G401 (cell line): ENCODE measurements at regions not wholly inside any gene's neighbourhood (a gene's known extent, or its start where the extent isn't known, plus 50 kb on each side); places are given as distances from the start of the nearest gene placed in this dataset.

ENCODE experiments used
- DNase-seq: peaks from one replicate; pipeline ENCODE4 v3.0.0-alpha.2; 2015; ENCODE audit warnings: low spot score
- in situ Hi-C: cut with HindIII; loops from 2 replicates; pipeline ENCODE4 v1.10.0; 2016; ENCODE audit warnings: low sequenced_read_pairs, mixed read lengths

GRCh38 chr11:79959318-79959717, 518.5 kb upstream of the TENM4 start:
- in situ Hi-C loops, result no loop called here
- DNase-seq, result no peak

- in situ Hi-C loops, result no loop called here
- DNase-seq, result no peak
Measured at GRCh38 chr11:79957702-79958101, 516.9 kb upstream of the TENM4 start.

DNA sequence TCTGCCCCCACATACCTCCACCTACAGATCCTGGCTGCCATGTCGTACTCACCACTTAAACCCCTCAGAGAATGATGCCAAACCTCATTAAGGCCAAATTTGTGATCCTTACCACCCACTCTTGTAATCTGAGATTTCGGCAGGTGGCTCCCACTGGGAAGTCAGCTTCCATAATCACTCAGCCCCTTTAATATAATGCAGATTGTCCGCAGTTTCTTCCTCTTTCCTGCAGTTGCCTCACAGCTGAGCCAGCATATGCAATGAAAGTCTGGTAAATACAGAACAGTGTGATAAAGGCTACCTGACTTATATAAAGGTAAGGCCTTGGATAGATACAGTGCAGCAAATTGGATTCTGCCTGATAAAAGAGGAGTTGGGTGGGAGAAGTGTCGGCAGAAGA, 515.2 kb upstream of the TENM4 start:
- no peak for DNase-seq
- in situ Hi-C loops, result no loop called here

DNA sequence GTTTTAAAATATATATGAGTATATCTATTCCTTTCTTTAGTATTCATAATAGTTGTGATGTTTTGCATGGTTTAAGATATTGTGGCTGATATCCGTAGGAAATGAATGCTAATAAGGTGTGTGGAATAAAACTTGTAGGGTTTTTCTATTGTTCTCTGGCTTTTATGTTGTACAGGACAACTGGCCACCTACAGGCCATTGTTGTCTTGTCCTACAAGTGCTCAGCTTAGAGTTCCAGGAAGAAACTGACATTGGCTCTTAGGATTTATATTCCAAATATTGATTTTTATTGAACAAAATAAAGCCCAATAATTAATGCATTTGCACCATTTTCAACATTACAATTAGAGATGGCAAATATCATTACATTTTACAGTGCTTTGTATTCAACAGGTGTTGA, 512.8 kb upstream of the TENM4 start:
- DNase-seq, result no peak
- in situ Hi-C loops, result no loop called here

GRCh38 chr11:79950741-79951140, 509.9 kb upstream of the TENM4 start:
- no peak for DNase-seq
- in situ Hi-C loops, result no loop called here

GRCh38 chr11:79950172-79950571, 509.3 kb upstream of the TENM4 start:
- in situ Hi-C loops, result no loop called here

DNA sequence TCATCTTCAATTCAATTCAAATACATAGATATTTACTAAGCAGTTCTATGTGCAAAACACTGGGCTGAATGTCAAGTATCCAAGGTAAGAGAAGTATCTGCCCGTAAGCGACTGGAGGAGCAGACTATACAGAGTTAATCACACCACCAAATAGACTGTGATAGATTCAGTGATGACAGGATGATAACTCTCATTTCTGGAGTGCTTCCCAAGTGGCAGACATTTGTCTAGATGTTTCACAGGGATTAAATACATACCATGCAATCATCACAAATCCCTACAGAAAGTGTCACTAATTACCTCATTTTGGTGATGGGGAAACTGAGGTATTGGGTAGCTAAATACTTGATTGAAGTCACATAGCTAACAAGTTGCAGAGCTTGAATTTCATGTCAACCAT, 508.7 kb upstream of the TENM4 start:
- in situ Hi-C loops, result no loop called here

More at GRCh38 chr11:79950172-79950571, 509.3 kb upstream of the TENM4 start:
- DNase-seq, result no peak

DNA sequence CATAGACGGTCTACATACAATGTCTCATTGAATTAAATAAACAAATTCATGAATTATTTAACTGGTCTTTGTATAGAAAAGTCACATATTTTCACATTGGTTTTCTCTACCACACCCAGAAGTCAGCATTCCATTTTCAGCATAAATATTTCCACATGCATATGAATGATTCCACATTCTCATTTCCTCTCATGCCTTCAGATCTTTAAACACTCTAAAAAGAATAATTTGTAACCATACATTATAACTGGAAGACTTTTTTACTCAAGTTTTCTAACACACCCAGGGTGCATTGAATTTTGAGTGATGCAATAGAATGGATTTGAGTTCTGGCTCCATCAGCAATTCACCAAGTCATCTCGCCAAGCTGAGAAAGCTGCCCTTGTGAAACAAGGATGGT, 501.8 kb upstream of the TENM4 start:
- in situ Hi-C loops, result no loop called here
- no peak for DNase-seq

More for the DNA sequence above, 508.7 kb upstream of the TENM4 start:
- no peak for DNase-seq

GRCh38 chr11:79942090-79942489, 501.3 kb upstream of the TENM4 start:
- DNase-seq, result no peak
- in situ Hi-C loops, result no loop called here

- in situ Hi-C loops, result no loop called here
- no peak for DNase-seq
Measured at GRCh38 chr11:79940974-79941735, 500.3 kb upstream of the TENM4 start.

GRCh38 chr11:79940165-79940564, 499.3 kb upstream of the TENM4 start:
- no peak for DNase-seq
- in situ Hi-C loops, result no loop called here

DNA sequence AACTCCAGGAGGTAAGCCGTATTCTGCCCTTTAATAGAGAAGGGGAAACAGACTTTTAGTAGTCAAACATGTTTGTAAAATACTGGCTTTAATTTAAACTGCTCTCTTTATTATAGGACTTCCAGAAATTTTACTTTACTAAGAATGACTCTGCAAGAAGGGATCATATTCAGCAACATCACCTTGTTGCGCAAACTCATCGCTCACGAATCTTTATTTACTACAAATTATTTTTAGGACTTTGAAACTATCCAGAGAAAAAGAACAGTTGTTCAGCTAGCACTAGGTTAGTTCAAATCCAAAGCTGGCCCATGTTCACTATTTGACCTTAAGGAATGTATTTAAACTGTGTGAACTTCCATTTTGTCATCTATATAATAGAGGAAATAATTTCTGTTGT, 498.3 kb upstream of the TENM4 start:
- in situ Hi-C loops, result no loop called here
- DNase-seq, result no peak

GRCh38 chr11:79937676-79938334, 497.0 kb upstream of the TENM4 start:
- in situ Hi-C loops, result no loop called here
- DNase-seq, result no peak

GRCh38 chr11:79932612-79933011, 491.8 kb upstream of the TENM4 start:
- in situ Hi-C loops, result no loop called here
- no peak for DNase-seq

GRCh38 chr11:79931692-79932091, 490.9 kb upstream of the TENM4 start:
- DNase-seq, result no peak
- in situ Hi-C loops, result no loop called here

DNA sequence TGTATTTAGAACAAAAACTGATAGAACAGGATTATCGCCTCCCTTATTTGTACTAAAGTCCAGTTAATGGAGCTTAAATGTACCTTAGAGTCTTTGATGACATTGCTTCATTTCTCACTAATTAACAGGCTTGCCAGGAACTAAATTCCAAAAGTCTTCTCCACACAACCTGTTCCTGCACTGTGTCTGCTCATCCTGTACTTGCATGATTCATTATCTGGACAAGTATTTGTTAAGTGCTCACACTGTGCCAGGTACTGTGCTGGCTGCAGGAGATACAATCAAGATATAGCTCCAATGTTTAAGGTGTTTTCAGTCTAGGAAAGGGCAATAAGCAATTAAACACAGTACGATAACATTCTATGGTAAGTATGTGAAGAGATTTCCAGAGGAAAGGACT, 485.9 kb upstream of the TENM4 start:
- in situ Hi-C loops, result no loop called here
- no peak for DNase-seq

DNA sequence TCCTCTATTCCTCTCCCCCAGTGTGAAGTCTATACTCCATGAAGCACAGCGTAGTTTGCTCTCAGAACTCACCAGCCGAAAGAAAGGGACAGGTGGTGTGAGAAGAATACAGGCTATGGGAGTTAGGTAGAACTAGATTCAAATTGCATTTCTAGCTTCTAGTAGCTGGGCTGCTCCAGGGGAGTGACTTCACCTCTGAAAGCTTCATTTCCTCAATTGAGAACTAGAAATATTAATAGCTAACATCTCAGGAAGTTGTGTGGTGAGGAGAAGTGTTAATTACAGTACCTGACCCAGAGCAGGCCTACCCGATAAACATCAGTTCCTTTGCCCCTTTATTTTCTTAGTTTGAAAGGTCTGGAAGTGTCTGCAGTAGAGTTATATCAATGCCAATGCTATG, 484.7 kb upstream of the TENM4 start:
- DNase-seq, result no peak
- in situ Hi-C loops, result no loop called here

DNA sequence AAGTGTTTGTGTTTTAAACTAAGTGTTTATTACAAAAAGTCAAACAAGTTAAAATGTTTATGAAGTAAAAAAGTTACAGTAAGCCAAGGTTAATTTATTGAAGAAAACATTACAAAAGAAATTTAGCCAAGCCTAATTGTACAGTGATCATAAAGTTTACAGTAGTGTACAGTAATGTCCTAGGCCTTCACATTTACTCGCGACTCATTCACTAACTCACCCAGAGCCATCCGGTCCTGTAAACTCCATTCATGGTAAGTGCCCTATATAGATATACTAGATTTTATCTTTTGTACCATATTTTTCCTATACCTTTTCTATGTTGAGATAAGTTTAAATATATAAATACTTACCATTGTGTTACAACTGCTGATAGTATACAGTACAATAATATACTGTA, 481.8 kb upstream of the TENM4 start:
- in situ Hi-C loops, result no loop called here
- DNase-seq, result no peak

- DNase-seq, result no peak
- in situ Hi-C loops, result no loop called here
Measured at GRCh38 chr11:79920480-79920879, 479.6 kb upstream of the TENM4 start.

- no peak for DNase-seq
- in situ Hi-C loops, result no loop called here
Measured at GRCh38 chr11:79919350-79919749, 478.5 kb upstream of the TENM4 start.

DNA sequence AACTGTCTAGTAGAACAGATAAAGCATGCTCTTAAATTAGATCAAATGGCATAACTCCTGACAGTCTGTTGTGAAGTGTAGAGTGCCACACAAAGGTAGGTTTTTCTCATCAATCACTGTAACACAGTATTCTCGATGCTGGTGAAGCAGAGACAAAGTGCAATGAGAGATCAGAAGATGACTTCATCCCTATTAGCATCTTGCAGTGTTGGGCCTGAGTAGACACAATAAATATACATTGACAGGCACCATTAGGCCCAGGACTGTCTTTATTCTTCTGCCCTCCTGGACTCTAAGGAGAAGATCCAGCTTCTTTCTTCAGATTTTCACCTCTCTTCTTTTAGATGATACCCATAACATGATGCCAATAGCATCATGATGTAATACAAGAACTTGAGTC, 478.0 kb upstream of the TENM4 start:
- in situ Hi-C loops, result no loop called here
- DNase-seq, result no peak
